Heart left ventricle (tissue), 13 donors: ENCODE measurements at regions not wholly inside any gene's neighbourhood (a gene's known extent, or its start where the extent isn't known, plus 50 kb on each side); places are given as distances from the start of the nearest gene placed in this dataset.

Source experiments
- POLR2A ChIP-seq, 2 donors: fragments of 450-650 bp; IDR thresholded peaks; one replicate each; pipeline ENCODE4 v1.6.1; 2017; ENCODE audit warnings: antibody characterized with exemption in 2 of 2, mild to moderate bottlenecking in 2 of 2, moderate library complexity in 2 of 2
- TF ChIP-seq, protein P1 (sequence below), 12 donors: fragments of 200-600 bp; sonication (generic) in 4 of 12; IDR thresholded peaks; one replicate each; pipeline versions ENCODE4 v1.5.0 to v1.8.0; 2018 to 2022; ENCODE audit warnings: antibody characterized with exemption in 12 of 12, mild to moderate bottlenecking in 5 of 12
- donor health status: ischemic (EF 13 %, LVEDD 7.1; RV severe dilation, severe dysfunction).
- donor health status: DM: no; HTN: yes; CAD: no.
- donor health status: DM: no; HTN: no; CAD: no.
- donor health status: ischemic (EF 25% LVEDD 6.9; RV normal size, moderate dysfunction).
- donor health status: ischemic (EF 25% LVEDD 5.7; RV mildly dilated, moderate dysfunction).
- donor health status: ischemic (EF 35%, LVEDD 5.7; RV mildly dilated, moderate dysfunction).
- donor health status: nonischemic (EF 11% LVEDD 7.7; RV severe dilation, severe dysfunction).
- donor health status: DM: yes; HTN: yes; CAD: no.
- donor health status: PGD.
- donor health status: ischemic (EF 29% LVEDD 5.4; RV normal size, mild dysfunction).
- donor health status: nonischemic (EF 23%, LVEDD 6.1; RV moderate dilation, normal function).

DNA sequence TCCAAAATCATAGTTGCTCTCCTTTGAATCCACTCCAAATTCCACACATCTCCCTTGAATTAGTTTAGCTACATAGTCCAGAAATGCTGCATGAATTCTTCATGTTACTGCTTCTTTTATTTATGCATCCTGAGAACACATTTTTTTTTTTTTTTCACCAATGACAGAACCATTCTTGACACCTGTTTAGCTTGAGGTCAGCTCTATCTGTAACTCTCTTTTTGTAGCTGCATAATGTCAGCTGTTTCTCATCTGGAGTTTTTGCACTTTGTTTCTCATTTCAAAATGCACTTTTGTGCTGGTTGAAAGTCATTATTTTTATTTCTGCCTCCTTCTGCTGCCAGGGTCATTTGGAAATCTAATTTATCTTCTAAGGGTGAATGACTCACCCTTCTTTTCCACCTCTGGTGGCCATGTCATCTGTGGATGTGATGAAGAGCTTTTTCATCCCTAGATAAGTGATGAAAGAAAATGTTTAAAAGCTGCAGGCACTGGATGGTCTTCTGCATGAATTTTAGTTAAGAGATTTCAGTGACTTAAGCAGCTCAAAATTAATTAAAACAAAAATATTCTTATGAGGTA, 93.7 kb downstream of the JRKL start:
- TF ChIP-seq, protein P1, sequence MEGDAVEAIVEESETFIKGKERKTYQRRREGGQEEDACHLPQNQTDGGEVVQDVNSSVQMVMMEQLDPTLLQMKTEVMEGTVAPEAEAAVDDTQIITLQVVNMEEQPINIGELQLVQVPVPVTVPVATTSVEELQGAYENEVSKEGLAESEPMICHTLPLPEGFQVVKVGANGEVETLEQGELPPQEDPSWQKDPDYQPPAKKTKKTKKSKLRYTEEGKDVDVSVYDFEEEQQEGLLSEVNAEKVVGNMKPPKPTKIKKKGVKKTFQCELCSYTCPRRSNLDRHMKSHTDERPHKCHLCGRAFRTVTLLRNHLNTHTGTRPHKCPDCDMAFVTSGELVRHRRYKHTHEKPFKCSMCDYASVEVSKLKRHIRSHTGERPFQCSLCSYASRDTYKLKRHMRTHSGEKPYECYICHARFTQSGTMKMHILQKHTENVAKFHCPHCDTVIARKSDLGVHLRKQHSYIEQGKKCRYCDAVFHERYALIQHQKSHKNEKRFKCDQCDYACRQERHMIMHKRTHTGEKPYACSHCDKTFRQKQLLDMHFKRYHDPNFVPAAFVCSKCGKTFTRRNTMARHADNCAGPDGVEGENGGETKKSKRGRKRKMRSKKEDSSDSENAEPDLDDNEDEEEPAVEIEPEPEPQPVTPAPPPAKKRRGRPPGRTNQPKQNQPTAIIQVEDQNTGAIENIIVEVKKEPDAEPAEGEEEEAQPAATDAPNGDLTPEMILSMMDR (IDR thresholded peaks at IDR 0.05) = no peak
- no peak for TF ChIP-seq POLR2A (IDR thresholded peaks at IDR 0.05)
